ENCODE measurements at regions not wholly inside any gene's neighbourhood (a gene's known extent, or its start where the extent isn't known, plus 50 kb on each side); places are given as distances from the start of the nearest gene placed in this dataset.

DNA sequence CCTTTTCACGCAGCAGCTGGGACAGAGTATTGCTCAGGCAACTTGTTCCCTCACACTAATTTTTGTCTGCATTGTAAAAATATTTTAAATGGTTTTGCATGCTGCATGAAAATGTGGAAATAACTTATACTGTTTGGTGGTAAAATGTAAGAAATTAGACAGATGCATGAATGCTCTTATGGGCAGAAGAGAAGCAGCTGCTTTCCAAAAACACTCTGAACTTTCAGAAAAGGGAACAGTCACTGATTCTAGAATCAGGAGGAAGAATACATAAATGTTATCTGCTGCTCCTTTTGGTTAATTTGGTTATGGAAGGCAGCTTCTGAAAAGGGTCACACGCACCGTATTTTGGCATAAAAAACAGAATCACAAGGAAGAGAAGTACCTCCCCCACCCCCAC lies 87.0 kb upstream of the RUNX1 start:
- TF ChIP-seq, protein P1, sequence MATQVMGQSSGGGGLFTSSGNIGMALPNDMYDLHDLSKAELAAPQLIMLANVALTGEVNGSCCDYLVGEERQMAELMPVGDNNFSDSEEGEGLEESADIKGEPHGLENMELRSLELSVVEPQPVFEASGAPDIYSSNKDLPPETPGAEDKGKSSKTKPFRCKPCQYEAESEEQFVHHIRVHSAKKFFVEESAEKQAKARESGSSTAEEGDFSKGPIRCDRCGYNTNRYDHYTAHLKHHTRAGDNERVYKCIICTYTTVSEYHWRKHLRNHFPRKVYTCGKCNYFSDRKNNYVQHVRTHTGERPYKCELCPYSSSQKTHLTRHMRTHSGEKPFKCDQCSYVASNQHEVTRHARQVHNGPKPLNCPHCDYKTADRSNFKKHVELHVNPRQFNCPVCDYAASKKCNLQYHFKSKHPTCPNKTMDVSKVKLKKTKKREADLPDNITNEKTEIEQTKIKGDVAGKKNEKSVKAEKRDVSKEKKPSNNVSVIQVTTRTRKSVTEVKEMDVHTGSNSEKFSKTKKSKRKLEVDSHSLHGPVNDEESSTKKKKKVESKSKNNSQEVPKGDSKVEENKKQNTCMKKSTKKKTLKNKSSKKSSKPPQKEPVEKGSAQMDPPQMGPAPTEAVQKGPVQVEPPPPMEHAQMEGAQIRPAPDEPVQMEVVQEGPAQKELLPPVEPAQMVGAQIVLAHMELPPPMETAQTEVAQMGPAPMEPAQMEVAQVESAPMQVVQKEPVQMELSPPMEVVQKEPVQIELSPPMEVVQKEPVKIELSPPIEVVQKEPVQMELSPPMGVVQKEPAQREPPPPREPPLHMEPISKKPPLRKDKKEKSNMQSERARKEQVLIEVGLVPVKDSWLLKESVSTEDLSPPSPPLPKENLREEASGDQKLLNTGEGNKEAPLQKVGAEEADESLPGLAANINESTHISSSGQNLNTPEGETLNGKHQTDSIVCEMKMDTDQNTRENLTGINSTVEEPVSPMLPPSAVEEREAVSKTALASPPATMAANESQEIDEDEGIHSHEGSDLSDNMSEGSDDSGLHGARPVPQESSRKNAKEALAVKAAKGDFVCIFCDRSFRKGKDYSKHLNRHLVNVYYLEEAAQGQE (IDR thresholded peaks at IDR 0.05; ENCODE audit: low read depth, low read length): no peak
- TF ChIP-seq, protein P2, sequence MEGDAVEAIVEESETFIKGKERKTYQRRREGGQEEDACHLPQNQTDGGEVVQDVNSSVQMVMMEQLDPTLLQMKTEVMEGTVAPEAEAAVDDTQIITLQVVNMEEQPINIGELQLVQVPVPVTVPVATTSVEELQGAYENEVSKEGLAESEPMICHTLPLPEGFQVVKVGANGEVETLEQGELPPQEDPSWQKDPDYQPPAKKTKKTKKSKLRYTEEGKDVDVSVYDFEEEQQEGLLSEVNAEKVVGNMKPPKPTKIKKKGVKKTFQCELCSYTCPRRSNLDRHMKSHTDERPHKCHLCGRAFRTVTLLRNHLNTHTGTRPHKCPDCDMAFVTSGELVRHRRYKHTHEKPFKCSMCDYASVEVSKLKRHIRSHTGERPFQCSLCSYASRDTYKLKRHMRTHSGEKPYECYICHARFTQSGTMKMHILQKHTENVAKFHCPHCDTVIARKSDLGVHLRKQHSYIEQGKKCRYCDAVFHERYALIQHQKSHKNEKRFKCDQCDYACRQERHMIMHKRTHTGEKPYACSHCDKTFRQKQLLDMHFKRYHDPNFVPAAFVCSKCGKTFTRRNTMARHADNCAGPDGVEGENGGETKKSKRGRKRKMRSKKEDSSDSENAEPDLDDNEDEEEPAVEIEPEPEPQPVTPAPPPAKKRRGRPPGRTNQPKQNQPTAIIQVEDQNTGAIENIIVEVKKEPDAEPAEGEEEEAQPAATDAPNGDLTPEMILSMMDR (IDR thresholded peaks at IDR 0.05): no peak
- no peak for TF ChIP-seq TEAD4 (IDR thresholded peaks at IDR 0.05; ENCODE audit: borderline replicate concordance, insufficient read depth)

All from SK-N-SH (cell line).